HepG2 (cell line): ENCODE measurements at regions not wholly inside any gene's neighbourhood (a gene's known extent, or its start where the extent isn't known, plus 50 kb on each side); places are given as distances from the start of the nearest gene placed in this dataset.

Experiments used
- CBFB ChIP-seq: sonication (generic); formaldehyde crosslinking; IDR thresholded peaks from 2 replicates; pipeline ENCODE4 v1.4.0; 2020; ENCODE audit warnings: missing genetic modification reagents
- EZH2 ChIP-seq: conservative IDR thresholded peaks from 2 replicates; pipeline ENCODE4 v1.6.1; 2012; ENCODE audit warnings: mild to moderate bottlenecking, low read depth, low read length, moderate library complexity
- HNF4G ChIP-seq, 2 experiments: sonication (generic) in 1 of 2; formaldehyde crosslinking in 1 of 2; IDR thresholded peaks; 2 replicates each; pipeline versions ENCODE4 v1.4.0 to v1.6.1; 2011 to 2020; ENCODE audit warnings: borderline replicate concordance in 2 of 2, low read depth in 2 of 2, mild to moderate bottlenecking in 2 of 2, low read length in 1 of 2, missing genetic modification reagents in 1 of 2, moderate library complexity in 1 of 2
- NBN ChIP-seq: fragments of 450-650 bp; conservative IDR thresholded peaks from 2 replicates; pipeline ENCODE4 v1.6.1; 2017
- TFDP1 ChIP-seq: IDR thresholded peaks from 2 replicates; pipeline ENCODE4 v1.6.1; 2016; ENCODE audit warnings: missing compliant biosample characterization, missing genetic modification reagents, borderline replicate concordance
- ZNF496 ChIP-seq: sonication (generic); formaldehyde crosslinking; IDR thresholded peaks from 2 replicates; pipeline ENCODE4 v1.8.1; 2023; ENCODE audit warnings: mild to moderate bottlenecking, moderate library complexity, missing genetic modification reagents; ENCODE audit not compliant: insufficient replicate concordance
- ZNF773 ChIP-seq: sonication (generic); formaldehyde crosslinking; IDR thresholded peaks from 2 replicates; pipeline ENCODE4 v1.4.0; 2020; ENCODE audit warnings: missing genetic modification reagents, borderline replicate concordance
- TF ChIP-seq, protein P1 (sequence below): sonication (generic); formaldehyde crosslinking; IDR thresholded peaks from 2 replicates; pipeline ENCODE4 v1.5.0; 2020; ENCODE audit warnings: mild to moderate bottlenecking, missing genetic modification reagents, moderate library complexity
- TF ChIP-seq, protein P2 (sequence below): sonication (generic); formaldehyde crosslinking; IDR thresholded peaks from 2 replicates; pipeline ENCODE4 v1.5.0; 2020; ENCODE audit warnings: mild to moderate bottlenecking, missing genetic modification reagents, borderline replicate concordance

DNA sequence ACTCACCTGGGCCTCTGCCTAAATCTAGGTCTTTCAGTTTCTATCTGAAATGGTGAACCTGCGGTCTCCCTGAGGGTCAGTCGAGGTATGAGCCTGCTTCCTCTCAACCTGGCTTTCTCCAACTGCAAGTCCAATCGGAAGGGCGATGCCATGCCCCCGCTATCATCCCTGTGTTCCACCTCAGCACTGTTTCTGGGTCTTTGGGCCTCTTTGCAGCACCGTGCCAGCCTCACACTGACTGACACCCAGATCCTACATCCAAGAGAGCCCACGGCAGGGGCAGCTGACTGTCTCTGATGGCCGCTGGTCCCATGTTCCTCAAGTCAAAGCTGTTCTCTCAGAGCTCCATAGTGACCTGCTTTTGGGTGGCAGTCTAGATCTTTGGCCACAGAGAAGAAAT, 120.7 kb downstream of the PAPOLA start:
- TF ChIP-seq, protein P1, sequence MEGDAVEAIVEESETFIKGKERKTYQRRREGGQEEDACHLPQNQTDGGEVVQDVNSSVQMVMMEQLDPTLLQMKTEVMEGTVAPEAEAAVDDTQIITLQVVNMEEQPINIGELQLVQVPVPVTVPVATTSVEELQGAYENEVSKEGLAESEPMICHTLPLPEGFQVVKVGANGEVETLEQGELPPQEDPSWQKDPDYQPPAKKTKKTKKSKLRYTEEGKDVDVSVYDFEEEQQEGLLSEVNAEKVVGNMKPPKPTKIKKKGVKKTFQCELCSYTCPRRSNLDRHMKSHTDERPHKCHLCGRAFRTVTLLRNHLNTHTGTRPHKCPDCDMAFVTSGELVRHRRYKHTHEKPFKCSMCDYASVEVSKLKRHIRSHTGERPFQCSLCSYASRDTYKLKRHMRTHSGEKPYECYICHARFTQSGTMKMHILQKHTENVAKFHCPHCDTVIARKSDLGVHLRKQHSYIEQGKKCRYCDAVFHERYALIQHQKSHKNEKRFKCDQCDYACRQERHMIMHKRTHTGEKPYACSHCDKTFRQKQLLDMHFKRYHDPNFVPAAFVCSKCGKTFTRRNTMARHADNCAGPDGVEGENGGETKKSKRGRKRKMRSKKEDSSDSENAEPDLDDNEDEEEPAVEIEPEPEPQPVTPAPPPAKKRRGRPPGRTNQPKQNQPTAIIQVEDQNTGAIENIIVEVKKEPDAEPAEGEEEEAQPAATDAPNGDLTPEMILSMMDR, result no peak
- TF ChIP-seq HNF4G (IDR thresholded peaks at IDR 0.05; ENCODE audit: borderline replicate concordance, low read depth, low read length) (no peak), HNF4G (CRISPR knock-in tag; IDR thresholded peaks at IDR 0.05; ENCODE audit: borderline replicate concordance, low read depth) (no peak), ZNF496 (CRISPR knock-in tag) (no peak), ZNF773 (CRISPR knock-in tag) (no peak), EZH2 (no peak), CBFB (CRISPR knock-in tag) (no peak), TFDP1 (no peak), NBN (no peak)
- TF ChIP-seq, protein P2, sequence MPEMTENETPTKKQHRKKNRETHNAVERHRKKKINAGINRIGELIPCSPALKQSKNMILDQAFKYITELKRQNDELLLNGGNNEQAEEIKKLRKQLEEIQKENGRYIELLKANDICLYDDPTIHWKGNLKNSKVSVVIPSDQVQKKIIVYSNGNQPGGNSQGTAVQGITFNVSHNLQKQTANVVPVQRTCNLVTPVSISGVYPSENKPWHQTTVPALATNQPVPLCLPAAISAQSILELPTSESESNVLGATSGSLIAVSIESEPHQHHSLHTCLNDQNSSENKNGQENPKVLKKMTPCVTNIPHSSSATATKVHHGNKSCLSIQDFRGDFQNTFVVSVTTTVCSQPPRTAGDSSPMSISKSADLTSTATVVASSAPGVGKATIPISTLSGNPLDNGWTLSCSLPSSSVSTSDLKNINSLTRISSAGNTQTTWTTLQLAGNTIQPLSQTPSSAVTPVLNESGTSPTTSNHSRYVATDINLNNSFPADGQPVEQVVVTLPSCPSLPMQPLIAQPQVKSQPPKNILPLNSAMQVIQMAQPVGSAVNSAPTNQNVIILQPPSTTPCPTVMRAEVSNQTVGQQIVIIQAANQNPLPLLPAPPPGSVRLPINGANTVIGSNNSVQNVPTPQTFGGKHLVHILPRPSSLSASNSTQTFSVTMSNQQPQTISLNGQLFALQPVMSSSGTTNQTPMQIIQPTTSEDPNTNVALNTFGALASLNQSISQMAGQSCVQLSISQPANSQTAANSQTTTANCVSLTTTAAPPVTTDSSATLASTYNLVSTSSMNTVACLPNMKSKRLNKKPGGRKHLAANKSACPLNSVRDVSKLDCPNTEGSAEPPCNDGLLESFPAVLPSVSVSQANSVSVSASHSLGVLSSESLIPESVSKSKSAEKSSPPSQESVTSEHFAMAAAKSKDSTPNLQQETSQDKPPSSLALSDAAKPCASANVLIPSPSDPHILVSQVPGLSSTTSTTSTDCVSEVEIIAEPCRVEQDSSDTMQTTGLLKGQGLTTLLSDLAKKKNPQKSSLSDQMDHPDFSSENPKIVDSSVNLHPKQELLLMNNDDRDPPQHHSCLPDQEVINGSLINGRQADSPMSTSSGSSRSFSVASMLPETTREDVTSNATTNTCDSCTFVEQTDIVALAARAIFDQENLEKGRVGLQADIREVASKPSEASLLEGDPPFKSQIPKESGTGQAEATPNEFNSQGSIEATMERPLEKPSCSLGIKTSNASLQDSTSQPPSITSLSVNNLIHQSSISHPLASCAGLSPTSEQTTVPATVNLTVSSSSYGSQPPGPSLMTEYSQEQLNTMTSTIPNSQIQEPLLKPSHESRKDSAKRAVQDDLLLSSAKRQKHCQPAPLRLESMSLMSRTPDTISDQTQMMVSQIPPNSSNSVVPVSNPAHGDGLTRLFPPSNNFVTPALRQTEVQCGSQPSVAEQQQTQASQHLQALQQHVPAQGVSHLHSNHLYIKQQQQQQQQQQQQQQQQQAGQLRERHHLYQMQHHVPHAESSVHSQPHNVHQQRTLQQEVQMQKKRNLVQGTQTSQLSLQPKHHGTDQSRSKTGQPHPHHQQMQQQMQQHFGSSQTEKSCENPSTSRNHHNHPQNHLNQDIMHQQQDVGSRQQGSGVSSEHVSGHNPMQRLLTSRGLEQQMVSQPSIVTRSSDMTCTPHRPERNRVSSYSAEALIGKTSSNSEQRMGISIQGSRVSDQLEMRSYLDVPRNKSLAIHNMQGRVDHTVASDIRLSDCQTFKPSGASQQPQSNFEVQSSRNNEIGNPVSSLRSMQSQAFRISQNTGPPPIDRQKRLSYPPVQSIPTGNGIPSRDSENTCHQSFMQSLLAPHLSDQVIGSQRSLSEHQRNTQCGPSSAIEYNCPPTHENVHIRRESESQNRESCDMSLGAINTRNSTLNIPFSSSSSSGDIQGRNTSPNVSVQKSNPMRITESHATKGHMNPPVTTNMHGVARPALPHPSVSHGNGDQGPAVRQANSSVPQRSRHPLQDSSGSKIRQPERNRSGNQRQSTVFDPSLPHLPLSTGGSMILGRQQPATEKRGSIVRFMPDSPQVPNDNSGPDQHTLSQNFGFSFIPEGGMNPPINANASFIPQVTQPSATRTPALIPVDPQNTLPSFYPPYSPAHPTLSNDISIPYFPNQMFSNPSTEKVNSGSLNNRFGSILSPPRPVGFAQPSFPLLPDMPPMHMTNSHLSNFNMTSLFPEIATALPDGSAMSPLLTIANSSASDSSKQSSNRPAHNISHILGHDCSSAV, result no peak
